Osteoblast (primary cell): ENCODE measurements at regions not wholly inside any gene's neighbourhood (a gene's known extent, or its start where the extent isn't known, plus 50 kb on each side); places are given as distances from the start of the nearest gene placed in this dataset.

Experiments
- DNase-seq: peaks from one replicate; pipeline ENCODE4 v3.0.0; 2011; ENCODE audit warnings: low spot score, mixed read lengths; ENCODE audit not compliant: insufficient read length; ENCODE audit errors: missing footprints
- H2AFZ ChIP-seq: 2 replicates; pipeline ENCODE4 v1.6.0; 2011; ENCODE audit warnings: mild to moderate bottlenecking, low read length
- H3K27ac ChIP-seq: 2 replicates; pipeline ENCODE4 v1.5.1; 2011; ENCODE audit warnings: mild to moderate bottlenecking, low read depth, low read length, moderate library complexity
- H3K27me3 ChIP-seq: 2 replicates; pipeline ENCODE4 v1.6.0; 2012; ENCODE audit warnings: mild to moderate bottlenecking, control low read depth, inconsistent platforms, low read length, moderate library complexity; ENCODE audit not compliant: insufficient read depth
- H3K36me3 ChIP-seq: 2 replicates; pipeline ENCODE4 v1.5.1; 2011; ENCODE audit warnings: mild to moderate bottlenecking, low read length, control low read depth, moderate library complexity; ENCODE audit not compliant: insufficient read depth
- H3K4me1 ChIP-seq: 2 replicates; pipeline ENCODE4 v1.5.1; 2011; ENCODE audit warnings: mild to moderate bottlenecking, low read length, control low read depth, moderate library complexity; ENCODE audit not compliant: insufficient read depth
- H3K4me2 ChIP-seq: 2 replicates; pipeline ENCODE4 v1.6.0; 2011; ENCODE audit warnings: mild to moderate bottlenecking, low read length; ENCODE audit not compliant: insufficient read depth
- H3K4me3 ChIP-seq: fragments of 200-600 bp; sonication (generic); 3 replicates; pipeline ENCODE4 v1.5.1; 2012; ENCODE audit warnings: mild to moderate bottlenecking, low read length, inconsistent platforms; ENCODE audit not compliant: insufficient read depth
- H3K79me2 ChIP-seq: 2 replicates; pipeline ENCODE4 v1.6.0; 2012; ENCODE audit warnings: mild to moderate bottlenecking, low read length, control low read depth, inconsistent platforms; ENCODE audit not compliant: insufficient read depth
- H3K9me3 ChIP-seq: 2 replicates; pipeline ENCODE4 v1.5.1; 2011; ENCODE audit warnings: low read depth, low read length, control low read depth
- H4K20me1 ChIP-seq: 2 replicates; pipeline ENCODE4 v1.6.0; 2012; ENCODE audit warnings: mild to moderate bottlenecking, low read length, control low read depth; ENCODE audit not compliant: insufficient read depth
- TF ChIP-seq, protein P1 (sequence below): IDR thresholded peaks from 2 replicates; pipeline ENCODE4 v1.5.1; 2011; ENCODE audit warnings: mild to moderate bottlenecking, low read depth, low read length, moderate library complexity; ENCODE audit errors: extremely low read depth

GRCh38 chr4:37023996-37024395, 220.5 kb upstream of the NWD2 start:
- H3K36me3 ChIP-seq: no peaks in the 10 kb centered on the region
- H2AFZ ChIP-seq: no peak overlapping the region
- H3K4me2 ChIP-seq: no peak overlapping the region
- no peak for DNase-seq
- TF ChIP-seq, protein P1, sequence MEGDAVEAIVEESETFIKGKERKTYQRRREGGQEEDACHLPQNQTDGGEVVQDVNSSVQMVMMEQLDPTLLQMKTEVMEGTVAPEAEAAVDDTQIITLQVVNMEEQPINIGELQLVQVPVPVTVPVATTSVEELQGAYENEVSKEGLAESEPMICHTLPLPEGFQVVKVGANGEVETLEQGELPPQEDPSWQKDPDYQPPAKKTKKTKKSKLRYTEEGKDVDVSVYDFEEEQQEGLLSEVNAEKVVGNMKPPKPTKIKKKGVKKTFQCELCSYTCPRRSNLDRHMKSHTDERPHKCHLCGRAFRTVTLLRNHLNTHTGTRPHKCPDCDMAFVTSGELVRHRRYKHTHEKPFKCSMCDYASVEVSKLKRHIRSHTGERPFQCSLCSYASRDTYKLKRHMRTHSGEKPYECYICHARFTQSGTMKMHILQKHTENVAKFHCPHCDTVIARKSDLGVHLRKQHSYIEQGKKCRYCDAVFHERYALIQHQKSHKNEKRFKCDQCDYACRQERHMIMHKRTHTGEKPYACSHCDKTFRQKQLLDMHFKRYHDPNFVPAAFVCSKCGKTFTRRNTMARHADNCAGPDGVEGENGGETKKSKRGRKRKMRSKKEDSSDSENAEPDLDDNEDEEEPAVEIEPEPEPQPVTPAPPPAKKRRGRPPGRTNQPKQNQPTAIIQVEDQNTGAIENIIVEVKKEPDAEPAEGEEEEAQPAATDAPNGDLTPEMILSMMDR: no peak
- H3K9me3 ChIP-seq: no peaks in the 10 kb centered on the region
- H3K4me1 ChIP-seq: no peaks in the 10 kb centered on the region
- no peak overlapping the region for H3K27ac ChIP-seq
- no peaks in the 10 kb centered on the region for H4K20me1 ChIP-seq
- no peaks in the 10 kb centered on the region for H3K79me2 ChIP-seq
- no peaks in the 10 kb centered on the region for H3K27me3 ChIP-seq
- H3K4me3 ChIP-seq: no peak overlapping the region

DNA sequence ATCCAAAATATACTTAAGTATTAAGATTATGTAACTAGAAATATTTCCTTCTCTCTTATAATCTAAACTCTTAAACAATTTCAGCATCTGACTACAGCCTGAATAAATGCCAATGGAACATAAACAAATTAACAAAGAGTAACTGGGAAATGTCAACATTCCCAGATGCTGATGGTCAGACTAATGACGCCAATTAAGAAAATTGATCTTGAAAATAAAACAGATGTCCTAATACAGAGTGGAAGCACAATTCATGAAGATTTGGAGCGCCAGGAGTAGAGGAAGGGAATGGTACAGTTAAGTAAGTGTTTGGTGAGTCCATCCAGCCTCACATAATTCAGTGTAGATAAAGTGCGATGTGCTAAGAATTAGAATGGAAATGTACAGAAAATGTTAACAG, 203.7 kb upstream of the NWD2 start:
- DNase-seq: no peak
- no peak overlapping the region for H3K4me2 ChIP-seq
- no peak overlapping the region for H2AFZ ChIP-seq
- no peaks in the 10 kb centered on the region for H3K36me3 ChIP-seq
- TF ChIP-seq, protein P1: no peak
- H3K79me2 ChIP-seq: no peaks in the 10 kb centered on the region
- no peaks in the 10 kb centered on the region for H3K9me3 ChIP-seq
- no peak overlapping the region for H3K4me3 ChIP-seq
- H3K27me3 ChIP-seq: no peaks in the 10 kb centered on the region
- H4K20me1 ChIP-seq: no peaks in the 10 kb centered on the region
- no peaks in the 10 kb centered on the region for H3K4me1 ChIP-seq
- no peak overlapping the region for H3K27ac ChIP-seq

- H3K27me3 ChIP-seq: no peaks in the 10 kb centered on the region
- H3K4me3 ChIP-seq: no peak overlapping the region
- H3K4me2 ChIP-seq: no peak overlapping the region
- peaks cover under 1% of the 10 kb centered on the region for H3K9me3 ChIP-seq
- no peak overlapping the region for H2AFZ ChIP-seq
- DNase-seq: no peak
- no peaks in the 10 kb centered on the region for H4K20me1 ChIP-seq
- H3K79me2 ChIP-seq: no peaks in the 10 kb centered on the region
- no peaks in the 10 kb centered on the region for H3K4me1 ChIP-seq
- H3K27ac ChIP-seq: no peak overlapping the region
- TF ChIP-seq, protein P1: no peak
- no peaks in the 10 kb centered on the region for H3K36me3 ChIP-seq
Observed at GRCh38 chr4:37043342-37043741, 201.2 kb upstream of the NWD2 start.

DNA sequence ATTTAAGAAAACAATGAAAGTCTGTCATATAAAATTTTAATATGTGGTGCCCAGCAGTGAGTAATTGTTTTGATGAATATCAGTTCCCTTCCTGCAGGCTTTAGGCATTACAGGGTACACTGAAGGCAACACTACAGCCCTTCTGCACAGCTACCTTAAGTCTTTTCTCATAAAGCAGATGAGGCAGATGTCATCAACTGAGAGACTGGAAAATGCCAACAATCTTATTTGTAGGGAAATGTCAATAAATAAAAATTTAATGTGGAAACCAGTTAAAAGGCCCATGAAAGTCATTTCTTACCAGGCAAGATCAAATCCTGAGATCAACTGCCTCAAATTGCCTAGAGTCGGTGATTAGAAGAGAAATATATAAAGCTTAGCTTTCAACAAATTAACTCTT, 193.4 kb upstream of the NWD2 start:
- H3K27me3 ChIP-seq: no peaks in the 10 kb centered on the region
- H4K20me1 ChIP-seq: no peaks in the 10 kb centered on the region
- no peak overlapping the region for H3K27ac ChIP-seq
- H3K4me1 ChIP-seq: no peaks in the 10 kb centered on the region
- H3K4me3 ChIP-seq: no peak overlapping the region
- no peaks in the 10 kb centered on the region for H3K36me3 ChIP-seq
- no peak overlapping the region for H3K4me2 ChIP-seq
- DNase-seq: no peak
- H3K79me2 ChIP-seq: no peaks in the 10 kb centered on the region
- H3K9me3 ChIP-seq: peaks cover 5% of the 10 kb centered on the region
- TF ChIP-seq, protein P1: no peak
- no peak overlapping the region for H2AFZ ChIP-seq
